Breast epithelium (tissue), 3 donors: ENCODE measurements at regions not wholly inside any gene's neighbourhood (a gene's known extent, or its start where the extent isn't known, plus 50 kb on each side); places are given as distances from the start of the nearest gene placed in this dataset.

Source experiments
- CTCF ChIP-seq, 3 donors: fragments of 450-650 bp; IDR thresholded peaks; one replicate each; pipeline ENCODE4 v1.5.1; 2016 to 2017; ENCODE audit warnings: antibody characterized with exemption in 3 of 3, mild to moderate bottlenecking in 3 of 3, moderate library complexity in 3 of 3
- POLR2A ChIP-seq: fragments of 450-650 bp; IDR thresholded peaks from one replicate; pipeline ENCODE4 v1.6.1; 2016; ENCODE audit warnings: antibody characterized with exemption, mild to moderate bottlenecking, moderate library complexity

- no peak for TF ChIP-seq POLR2A
- no peak for TF ChIP-seq CTCF (IDR thresholded peaks at IDR 0.05)
These were observed 898.3 kb upstream of the ADGRB3 start for GRCh38 chr6:67736816-67737215.
